HG02642 (cell line): ENCODE measurements at regions not wholly inside any gene's neighbourhood (a gene's known extent, or its start where the extent isn't known, plus 50 kb on each side); places are given as distances from the start of the nearest gene placed in this dataset.
"Not testable (repeated sequence)": the region's sequence is repeated elsewhere in the genome, so short reads cannot be mapped to it uniquely, and the experiment has no call there.

Experiments used
- ATAC-seq: cut with Tn5 transposase; IDR thresholded peaks from one replicate; pipeline ENCODE4 v1.9.1; 2021; ENCODE audit warnings: mild to moderate bottlenecking; ENCODE audit not compliant: unreplicated experiment, poor library complexity

- no peak for ATAC-seq
Observed at GRCh38 chr3:4897765-4898453, 81.3 kb upstream of the BHLHE40 start.

- peak; percentile 95 for ATAC-seq
Observed at GRCh38 chr3:4898454-4899313, 80.6 kb upstream of the BHLHE40 start.

- no peak for ATAC-seq
Observed at GRCh38 chr3:4899710-4900109, 79.5 kb upstream of the BHLHE40 start.

- no peak for ATAC-seq
Observed at GRCh38 chr3:4900298-4900697, 78.9 kb upstream of the BHLHE40 start.

GRCh38 chr3:4904811-4905695 is 74.2 kb upstream of the BHLHE40 start:
- ATAC-seq = no peak

GRCh38 chr3:4906107-4906621 is 73.1 kb upstream of the BHLHE40 start:
- ATAC-seq = peak; percentile 48

GRCh38 chr3:4907050-4907449 is 72.2 kb upstream of the BHLHE40 start:
- no peak for ATAC-seq

GRCh38 chr3:4907643-4908432 is 71.4 kb upstream of the BHLHE40 start:
- ATAC-seq = no peak

GRCh38 chr3:4908433-4909156 is 70.6 kb upstream of the BHLHE40 start:
- no peak for ATAC-seq

GRCh38 chr3:4914464-4914863 is 64.8 kb upstream of the BHLHE40 start:
- no peak for ATAC-seq

- ATAC-seq = not testable (repeated sequence)
Observed at GRCh38 chr3:4921589-4921988, 57.6 kb upstream of the BHLHE40 start.

GRCh38 chr3:4926892-4927291 is 52.3 kb upstream of the BHLHE40 start:
- ATAC-seq = no peak

- ATAC-seq = peak; percentile 17
Observed at GRCh38 chr3:4928277-4928789, 50.9 kb upstream of the BHLHE40 start.
